ENCODE measurements at regions not wholly inside any gene's neighbourhood (a gene's known extent, or its start where the extent isn't known, plus 50 kb on each side); places are given as distances from the start of the nearest gene placed in this dataset.

DNA sequence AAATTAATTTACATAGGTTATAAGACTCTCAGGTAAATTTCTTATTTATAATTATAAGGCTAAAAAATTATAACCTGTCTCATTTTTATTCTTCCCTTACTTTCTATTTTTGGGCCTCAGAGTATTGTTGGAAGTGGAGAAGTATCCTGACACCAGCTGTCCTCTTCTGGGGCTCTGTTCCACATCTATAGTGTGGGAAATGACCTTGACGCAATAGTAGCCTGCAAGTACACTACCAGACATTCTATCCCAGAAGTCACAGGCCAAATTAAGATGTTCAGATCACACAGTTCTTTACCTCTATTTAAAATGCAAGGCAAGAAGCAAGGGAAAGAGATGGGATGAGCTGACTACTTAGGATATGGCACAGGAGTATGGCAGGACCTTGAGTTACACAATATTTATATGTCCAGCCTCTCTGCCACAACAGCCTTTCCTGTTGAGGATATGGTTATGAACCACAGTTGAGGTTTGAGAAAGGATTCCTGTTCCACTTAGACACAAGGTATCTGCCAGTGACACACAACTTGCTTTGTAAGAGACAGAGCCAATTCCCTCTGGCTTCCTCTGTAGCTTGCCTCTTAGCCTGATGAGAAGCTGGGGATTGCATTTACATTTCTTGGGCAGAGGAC is 158.0 kb upstream of the IL12A start:
- no peak for DNase-seq

- DNase-seq = no peak
Observed at GRCh38 chr3:159831466-159831865, 157.2 kb upstream of the IL12A start.

GRCh38 chr3:159832024-159832423 is 156.6 kb upstream of the IL12A start:
- DNase-seq = no peak

DNA sequence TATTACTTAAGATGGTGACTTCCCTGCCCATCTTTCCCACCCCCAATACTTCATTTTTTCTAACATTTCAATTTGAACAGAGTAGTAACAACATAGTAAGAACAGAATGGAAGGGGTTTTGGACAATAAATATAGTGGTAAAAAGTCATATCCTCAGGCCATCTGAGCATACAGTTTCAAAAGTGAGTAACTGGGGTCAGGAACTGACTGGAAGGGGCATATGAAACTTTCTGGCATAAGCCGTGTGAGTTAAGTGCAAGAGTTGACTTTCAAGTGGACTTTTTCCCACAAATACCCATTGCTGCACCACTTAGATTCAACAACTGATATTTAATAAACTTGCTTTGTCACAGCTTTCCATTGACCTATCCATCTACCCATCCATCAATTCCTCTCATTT is 153.5 kb upstream of the IL12A start:
- DNase-seq = no peak

DNA sequence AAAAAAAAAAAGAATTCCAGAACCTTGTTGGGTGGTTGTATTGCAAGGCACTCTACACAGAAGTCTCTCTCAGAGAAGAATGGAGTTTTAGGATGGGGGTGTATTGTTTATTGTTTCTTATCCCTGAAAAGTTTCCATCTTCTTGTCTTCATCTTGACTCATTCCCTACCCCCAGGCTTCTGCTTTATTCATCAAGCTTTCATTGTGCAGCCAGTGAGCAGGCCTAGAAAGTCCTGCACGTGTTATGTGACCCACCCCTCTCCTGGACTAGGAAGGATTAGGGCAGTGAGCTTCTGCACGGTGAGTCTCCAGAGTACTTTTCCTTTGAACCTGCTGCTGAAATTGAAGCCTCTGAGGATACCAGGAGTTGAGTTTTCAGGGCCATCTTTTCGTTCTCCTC is 150.9 kb upstream of the IL12A start:
- no peak for DNase-seq

DNA sequence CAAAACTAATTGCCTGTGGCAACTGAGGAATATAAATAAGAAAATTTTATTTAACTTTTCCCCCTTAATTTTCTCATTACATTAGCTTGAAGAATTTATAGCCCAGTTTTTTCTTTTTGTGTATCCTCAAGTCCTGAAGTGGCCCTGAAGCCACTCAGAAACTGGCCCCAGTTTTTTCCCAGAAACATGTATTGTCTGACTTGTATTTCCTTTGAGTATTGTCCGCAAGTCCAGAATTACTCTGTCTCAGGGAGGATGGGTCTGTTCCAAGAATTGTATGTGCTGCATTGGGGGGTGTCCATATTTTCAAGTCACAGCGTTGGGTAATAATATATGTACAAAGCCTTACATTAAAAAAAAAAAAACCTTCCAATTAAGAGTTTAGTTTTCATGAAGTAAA is 149.7 kb upstream of the IL12A start:
- no peak for DNase-seq

DNA sequence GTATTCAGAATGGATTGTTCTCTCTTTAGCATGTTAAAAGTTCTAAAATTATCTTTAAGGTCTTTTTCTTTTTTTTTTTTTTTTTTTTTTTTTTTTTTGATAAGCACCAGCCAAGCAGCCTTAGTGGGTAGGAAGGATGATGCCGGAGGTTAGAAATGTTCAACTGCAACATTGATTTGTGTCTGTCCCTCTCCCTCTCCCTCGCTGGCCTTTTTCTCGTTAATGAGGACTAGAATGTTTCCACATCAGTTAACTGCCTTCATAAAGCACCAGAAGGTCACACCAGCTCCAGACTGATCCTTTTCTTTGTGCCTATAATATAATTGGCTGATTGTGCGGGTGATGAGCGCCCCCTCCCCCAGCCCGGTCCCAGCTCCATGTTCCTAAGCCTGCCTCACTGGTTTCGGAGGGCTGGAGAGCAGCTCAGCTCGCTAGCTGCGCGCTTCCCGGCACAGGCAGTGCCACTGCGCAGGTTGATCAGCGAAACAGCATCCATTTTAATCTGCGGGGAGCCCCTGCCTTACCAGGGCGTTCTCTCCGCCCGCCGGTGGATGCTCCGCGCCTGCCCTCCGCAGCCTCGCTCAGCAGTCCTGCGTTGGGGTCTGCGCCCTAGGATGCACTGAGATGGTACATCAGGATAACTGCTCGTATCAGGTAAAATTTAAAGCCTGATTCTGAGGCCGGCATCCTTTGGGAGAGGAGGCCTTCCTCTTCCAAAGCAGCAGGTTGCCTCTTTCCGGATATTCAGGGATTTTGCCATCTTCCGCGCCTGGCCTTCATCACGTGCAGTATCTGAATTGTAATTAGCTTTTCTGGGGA is 148.9 kb upstream of the IL12A start, which contains the start of gene SCHIP1:
Gene SCHIP1 (plus strand): TSS at position 301 of the 819 bp plus-strand sequence.
- peak; percentile 94 for DNase-seq

DNA sequence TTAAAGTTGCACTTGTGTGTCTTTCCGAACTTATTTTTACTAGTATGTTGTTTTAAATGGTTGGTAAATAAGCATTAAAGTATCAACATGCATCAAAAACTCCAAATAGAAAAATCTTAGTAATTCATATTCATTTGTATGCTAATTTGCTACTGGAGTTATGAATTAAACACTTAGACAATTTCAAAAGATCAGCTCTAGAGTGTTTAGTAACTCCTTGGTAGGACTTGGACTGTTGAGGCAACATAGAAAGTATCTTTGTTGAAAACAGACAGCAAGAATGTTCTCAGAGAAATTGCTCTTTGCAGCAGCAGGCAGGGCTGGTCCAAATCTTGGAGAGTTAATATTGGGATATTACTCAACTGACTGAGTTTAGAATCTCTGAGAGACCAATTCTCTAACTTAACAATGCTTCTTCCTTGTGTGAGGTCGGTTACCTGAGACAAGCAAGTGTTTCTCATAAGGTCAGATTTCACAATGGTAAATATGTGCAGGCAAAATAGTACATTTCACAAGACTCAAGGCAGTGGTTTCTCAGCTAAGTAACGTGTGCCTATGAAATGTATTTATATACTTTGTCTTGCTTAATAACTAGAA is 147.8 kb upstream of the IL12A start:
- DNase-seq = no peak

DNA sequence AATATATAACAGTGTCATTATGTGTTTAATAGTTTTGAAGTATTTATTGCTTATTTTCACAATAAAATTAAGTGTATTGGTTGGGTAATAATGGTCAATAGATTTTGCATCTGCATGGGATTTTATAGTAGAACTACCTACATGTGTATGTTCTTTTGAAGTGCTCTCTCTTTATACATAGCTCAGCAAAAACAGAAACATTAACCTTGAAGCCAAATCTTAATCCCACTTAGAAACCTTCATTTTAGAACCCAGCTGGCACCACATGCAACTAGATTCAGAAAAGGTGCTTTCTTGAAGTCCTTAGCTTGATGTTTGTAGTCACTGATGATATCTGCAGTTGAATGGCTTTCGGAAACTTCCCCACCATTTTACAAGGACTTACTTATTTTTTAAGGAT is 146.9 kb upstream of the IL12A start:
- no peak for DNase-seq

GRCh38 chr3:159843840-159844730 is 144.6 kb upstream of the IL12A start:
- peak; percentile 30 for DNase-seq

DNA sequence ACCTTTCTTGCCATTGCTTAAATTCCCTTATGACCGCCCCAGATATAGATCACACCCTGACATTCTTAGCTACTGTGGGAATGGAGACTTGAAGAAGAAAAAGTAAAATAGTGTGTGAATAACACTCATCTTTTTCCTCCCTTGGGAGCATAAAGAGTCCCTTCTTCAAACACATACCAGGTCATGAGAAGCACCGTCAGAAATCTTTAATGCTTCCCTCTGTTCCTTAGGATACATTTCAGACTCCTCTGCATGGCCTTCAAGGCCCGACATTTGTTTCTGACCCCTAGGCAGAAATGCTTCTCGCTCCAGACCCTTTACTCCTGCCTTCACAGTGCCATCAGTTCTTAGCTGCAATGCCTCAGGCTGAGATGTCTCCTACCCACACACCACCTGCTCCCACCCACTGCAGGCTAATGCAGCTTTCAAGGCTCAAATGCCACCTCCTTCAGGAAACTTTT is 143.8 kb upstream of the IL12A start:
- no peak for DNase-seq

DNA sequence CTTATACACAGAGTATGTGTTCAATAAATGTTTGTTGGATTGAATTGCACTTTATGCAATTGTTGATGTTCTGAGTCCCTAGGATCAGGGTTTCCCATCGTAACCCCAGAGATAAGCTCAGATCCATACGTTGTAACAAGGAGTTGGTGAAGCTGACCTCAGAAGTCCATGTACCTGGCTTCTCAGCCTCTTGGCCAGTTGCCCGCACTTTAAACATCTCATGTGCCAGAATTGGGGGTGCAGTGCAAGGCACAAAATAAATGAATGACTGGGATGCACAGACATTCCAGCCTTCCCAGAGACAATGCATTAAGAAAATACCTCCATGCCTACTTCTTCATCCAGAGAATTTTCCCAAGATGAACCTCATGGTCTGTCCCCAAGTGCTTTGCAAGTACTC is 142.9 kb upstream of the IL12A start:
- no peak for DNase-seq

DNA sequence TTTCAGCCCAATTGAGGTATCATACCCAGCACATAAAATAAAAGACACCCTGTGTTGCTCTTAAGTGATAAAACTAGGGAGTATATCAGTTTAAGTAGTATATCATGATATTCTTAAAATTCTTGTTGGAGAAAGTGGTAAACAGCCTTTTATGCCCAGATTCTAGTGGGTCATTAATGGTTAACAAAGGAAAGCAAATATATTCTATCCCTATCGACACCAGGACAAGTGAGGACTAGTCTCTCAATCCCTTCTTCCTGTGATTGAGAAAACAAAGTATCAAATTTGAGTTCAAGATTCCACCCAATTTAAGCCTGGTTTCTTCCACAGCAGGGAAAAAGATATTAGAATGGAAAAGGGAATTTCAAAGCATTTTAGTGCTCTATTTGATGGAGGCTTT is 142.4 kb upstream of the IL12A start:
- no peak for DNase-seq

- no peak for DNase-seq
Observed at GRCh38 chr3:159848348-159849118, 140.1 kb upstream of the IL12A start.

- DNase-seq = no peak
Observed at GRCh38 chr3:159850481-159850880, 138.2 kb upstream of the IL12A start.

GRCh38 chr3:159852266-159852665 is 136.4 kb upstream of the IL12A start:
- DNase-seq = no peak

- no peak for DNase-seq
Observed at GRCh38 chr3:159852821-159853505, 135.7 kb upstream of the IL12A start.

DNA sequence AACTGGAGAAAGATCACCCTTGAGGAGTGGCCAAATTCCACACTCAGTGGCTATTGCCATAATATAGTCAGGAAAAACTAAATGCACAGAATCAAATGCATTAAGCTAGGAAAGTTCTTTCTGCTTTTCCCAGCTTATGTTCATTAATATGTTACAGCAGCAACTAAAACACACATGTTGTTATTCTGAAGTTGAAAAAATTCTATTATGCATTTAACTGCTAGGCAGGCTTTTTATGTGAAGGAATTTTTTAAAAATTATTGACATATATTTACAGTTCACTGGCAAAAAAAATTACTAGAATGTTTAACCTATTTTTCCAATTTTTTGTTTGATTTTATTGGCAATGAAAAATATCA is 135.2 kb upstream of the IL12A start:
- DNase-seq = no peak

DNA sequence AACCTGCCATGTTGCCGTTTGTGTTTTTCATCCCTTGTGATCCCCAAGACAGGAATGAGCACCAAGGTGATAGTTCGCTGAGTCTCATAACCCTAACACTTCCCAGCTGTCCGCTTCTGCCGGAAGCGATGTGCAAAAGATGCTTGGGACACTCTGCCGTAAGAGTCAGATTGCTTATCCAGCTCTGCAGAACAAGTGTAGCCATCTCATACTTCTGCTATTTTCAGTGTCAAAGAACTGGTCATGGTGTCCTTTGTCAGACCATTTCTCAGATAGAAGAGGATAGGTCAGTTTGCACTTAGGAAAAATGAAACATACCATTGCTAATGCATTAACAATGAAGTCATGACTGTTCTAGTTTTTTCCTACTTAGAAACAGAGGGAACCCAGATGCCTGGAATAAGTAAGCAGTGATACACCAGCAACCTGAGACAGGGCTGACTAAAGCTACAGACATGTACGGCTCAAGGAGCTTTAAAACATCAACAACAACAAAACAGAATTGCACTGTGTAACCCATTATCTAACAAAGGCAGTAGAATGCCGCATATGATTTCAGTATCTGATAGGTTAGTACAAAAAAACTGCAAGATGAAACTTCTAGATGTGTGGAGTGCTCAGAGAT is 134.0 kb upstream of the IL12A start:
- DNase-seq = peak; percentile 43

GRCh38 chr3:159855599-159856346 is 132.9 kb upstream of the IL12A start:
- no peak for DNase-seq

Measured in NCI-H2107 (cell line).